ENCODE measurements at regions not wholly inside any gene's neighbourhood (a gene's known extent, or its start where the extent isn't known, plus 50 kb on each side); places are given as distances from the start of the nearest gene placed in this dataset.
A peak's percentile ranks its signal among the peaks of the same experiment; 100 is the strongest.

- DNase-seq, result no peak
Observed at GRCh38 chr14:101463566-101464171, 97.6 kb upstream of the DIO3 start.

- DNase-seq, result no peak
Observed at GRCh38 chr14:101464310-101464983, 96.8 kb upstream of the DIO3 start.

- DNase-seq, result no peak
Observed at GRCh38 chr14:101464984-101465794, 96.1 kb upstream of the DIO3 start.

GRCh38 chr14:101465795-101466448 lies 95.4 kb upstream of the DIO3 start:
- DNase-seq, result no peak

- DNase-seq, result no peak
Observed at GRCh38 chr14:101466456-101467180, 94.7 kb upstream of the DIO3 start.

GRCh38 chr14:101467181-101467926 lies 93.9 kb upstream of the DIO3 start:
- DNase-seq, result no peak

- DNase-seq, result no peak
Observed at GRCh38 chr14:101469382-101470247, 91.7 kb upstream of the DIO3 start.

GRCh38 chr14:101470266-101470665 lies 91.0 kb upstream of the DIO3 start:
- no peak for DNase-seq

- DNase-seq, result no peak
Observed at GRCh38 chr14:101471723-101472517, 89.4 kb upstream of the DIO3 start.

GRCh38 chr14:101472518-101472849 lies 88.8 kb upstream of the DIO3 start:
- DNase-seq, result no peak

- no peak for DNase-seq
Observed at GRCh38 chr14:101473045-101473729, 88.1 kb upstream of the DIO3 start.

- no peak for DNase-seq
Observed at GRCh38 chr14:101473795-101474562, 87.3 kb upstream of the DIO3 start.

- no peak for DNase-seq
Observed at GRCh38 chr14:101474563-101475455, 86.5 kb upstream of the DIO3 start.

- DNase-seq, result no peak
Observed at GRCh38 chr14:101475456-101476257, 85.6 kb upstream of the DIO3 start.

- DNase-seq, result no peak
Observed at GRCh38 chr14:101476258-101476915, 84.9 kb upstream of the DIO3 start.

- DNase-seq, result peak; percentile 21
Observed at GRCh38 chr14:101476916-101477553, 84.3 kb upstream of the DIO3 start.
